HUDEP-2 (cell line): ENCODE measurements at regions not wholly inside any gene's neighbourhood (a gene's known extent, or its start where the extent isn't known, plus 50 kb on each side); places are given as distances from the start of the nearest gene placed in this dataset.
"Not testable (repeated sequence)": the region's sequence is repeated elsewhere in the genome, so short reads cannot be mapped to it uniquely, and the experiment has no call there.

ENCODE experiments used
- DNase-seq, 76 experiments: peaks; one replicate each; lab custom pipeline; 2025; ENCODE audit not compliant: unreplicated experiment in 76 of 76; lab: John Stamatoyannopoulos, UW

DNA sequence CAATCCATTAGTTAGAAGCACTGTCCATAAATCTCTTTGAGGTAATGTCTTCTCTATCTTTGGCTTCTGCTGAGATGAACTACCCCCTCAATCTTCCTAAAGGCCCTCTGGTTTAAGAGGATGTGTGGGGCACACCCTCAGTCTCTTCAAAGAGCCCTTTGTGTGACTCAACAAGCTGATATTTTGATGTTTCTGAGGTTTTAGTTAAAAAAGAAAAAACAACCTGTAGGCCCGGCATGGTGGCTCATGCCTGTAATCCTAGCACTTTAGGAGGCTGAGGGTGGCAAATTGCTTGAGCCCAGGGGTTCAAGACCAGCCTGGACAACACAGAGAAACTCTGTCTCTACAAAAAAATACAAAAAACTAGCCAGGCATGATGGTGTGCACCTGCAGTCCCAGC lies 593.5 kb downstream of the TMEM182 start:
- DNase-seq, result no peak

DNA sequence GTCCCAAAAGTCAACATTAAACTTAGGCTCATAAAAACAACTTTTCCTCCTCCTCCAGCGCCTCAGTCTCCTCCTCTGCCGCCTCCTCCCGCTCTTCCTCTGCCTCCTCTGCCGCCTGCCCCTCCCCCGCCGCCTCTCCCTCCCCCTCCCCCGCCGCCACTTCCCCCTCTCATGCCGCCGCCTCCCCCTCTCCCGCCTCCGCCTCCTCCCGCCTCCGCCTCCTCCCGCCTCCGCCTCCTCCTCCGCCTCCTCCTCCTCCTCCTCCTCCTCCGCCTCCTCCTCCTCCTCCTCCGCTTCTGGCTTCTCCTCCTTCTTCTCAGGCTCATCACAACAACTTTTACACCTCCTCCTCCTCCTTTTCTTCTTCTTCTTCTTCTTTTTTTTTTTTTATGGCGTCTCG lies 599.9 kb downstream of the TMEM182 start:
- no peak for DNase-seq

DNA sequence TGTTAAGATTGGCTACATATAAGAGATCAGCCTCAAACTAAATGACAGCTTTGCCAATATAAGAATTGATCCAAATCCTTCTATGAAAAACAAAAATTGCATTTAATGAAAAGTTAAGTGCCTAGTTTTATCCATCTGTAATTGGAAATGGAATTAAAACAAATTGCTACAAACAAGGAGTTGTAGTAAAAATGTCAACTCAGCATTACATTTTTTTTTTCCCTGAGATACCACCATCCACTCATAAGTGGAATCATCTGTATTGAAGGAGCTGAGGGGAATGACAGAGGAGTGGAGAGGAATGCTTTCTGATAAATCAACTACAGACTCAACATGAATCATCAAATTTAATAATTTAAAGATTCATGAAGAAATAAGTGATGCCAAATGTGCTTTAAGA lies 601.8 kb downstream of the TMEM182 start:
- no peak for DNase-seq

DNA sequence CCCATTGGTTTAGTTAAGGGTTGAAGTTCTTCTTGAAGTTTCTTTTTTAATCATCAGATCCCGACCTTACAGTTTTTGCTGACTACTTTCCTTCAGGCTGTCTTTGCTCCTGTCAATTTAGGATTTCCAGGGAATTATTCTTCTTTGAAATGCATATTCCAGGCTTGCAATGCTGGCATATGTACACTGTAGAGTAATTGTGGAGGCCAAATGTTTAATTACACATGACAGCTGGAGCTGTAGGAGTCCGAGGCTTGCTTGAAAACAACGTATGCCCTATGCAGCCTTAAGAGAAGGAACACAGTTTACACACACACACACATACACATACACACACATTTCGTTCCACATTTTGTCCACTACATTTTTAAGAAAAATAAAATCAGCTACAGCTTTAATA lies 602.3 kb downstream of the TMEM182 start:
- no peak for DNase-seq

DNA sequence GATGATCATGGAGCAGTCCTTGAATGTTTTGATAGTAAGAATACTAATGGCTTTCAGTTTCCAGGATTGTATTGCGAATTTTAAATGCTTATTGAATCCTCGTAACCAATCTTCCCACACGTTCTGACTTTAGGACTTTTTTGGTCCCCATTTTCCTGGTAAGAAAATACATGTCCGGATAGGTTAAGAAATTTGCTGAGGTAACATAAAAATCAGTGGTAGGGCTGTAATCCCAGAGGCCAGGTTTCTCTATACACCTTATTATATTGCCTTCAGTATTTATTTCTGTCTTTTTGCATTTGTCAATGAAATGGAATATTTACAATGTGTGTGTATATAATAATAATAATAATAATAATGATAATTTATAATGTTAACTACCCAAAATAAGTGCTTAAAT lies 603.2 kb downstream of the TMEM182 start:
- DNase-seq, result no peak

DNA sequence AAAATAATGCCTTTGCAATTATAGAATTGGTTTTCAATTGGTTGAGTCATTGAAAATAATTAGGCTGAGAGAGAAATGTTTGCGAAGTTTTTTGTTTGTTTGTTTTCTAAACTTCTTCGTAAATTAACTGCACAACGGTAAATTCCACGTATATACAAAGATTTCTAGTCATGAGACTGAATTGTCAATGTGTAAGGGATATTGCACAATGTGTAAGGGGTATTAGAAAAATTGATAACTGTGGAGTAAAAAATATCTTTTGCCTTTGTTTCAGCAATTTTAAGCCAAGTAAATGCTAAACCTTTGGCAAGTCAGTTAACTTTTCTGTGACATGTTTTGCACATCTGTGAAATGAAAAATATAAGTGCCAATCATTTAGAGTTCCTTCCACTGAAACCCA lies 606.0 kb downstream of the TMEM182 start:
- no peak for DNase-seq

DNA sequence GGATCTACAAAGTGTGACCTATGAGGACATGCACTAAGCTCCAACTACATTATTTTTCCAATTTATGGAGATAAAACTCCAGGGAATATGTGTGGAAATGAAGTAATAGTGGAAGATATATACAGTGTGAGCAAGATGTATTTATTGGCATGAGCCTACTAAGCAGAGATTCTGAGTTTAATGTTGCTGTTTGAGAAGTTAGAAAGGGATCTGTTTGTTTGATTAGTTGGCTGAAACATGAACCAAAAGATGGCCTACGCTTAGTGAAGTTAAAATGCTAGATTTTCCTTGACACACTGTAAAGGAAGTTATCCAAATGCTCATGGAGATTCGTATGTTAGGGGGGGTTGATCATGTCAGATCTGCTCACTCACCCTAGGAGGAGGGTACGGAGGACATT lies 621.7 kb downstream of the TMEM182 start:
- no peak for DNase-seq

DNA sequence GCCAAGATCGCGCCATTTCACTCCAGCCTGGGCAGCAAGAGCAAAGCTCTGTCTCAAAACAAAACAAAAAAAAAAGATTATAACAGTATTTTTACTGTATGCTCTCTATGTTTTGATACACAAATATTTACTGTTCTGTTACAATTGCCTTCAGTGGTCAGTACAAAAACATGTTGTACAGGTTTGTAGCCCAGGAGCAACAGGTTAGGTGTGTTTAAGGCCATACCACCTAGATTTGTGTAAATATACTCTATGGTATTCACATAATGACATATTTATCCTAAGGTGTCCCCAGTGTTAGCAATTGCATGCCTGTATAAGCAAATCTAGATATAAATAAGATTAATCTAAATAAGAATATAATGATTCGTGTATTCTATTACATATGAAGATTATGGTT lies 625.0 kb downstream of the TMEM182 start:
- no peak for DNase-seq

DNA sequence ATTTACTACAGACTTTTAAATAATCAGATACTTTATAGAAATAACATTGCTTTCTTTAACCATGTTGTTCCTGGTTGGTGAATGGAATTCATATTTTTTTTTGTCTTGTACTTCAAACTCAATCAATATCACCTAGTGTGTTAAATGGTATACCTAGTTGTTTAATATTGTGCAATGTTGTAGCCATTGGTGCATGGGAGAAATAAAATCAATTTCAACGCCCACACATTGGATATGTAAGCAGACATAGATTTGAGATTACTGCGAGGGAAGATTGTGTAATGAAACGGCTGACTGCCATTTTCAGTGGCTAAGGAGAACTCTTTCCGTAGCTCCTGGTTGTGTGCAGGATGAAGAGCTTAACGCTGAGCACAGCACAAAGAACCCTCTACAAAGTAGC lies 626.1 kb downstream of the TMEM182 start:
- no peak for DNase-seq

DNA sequence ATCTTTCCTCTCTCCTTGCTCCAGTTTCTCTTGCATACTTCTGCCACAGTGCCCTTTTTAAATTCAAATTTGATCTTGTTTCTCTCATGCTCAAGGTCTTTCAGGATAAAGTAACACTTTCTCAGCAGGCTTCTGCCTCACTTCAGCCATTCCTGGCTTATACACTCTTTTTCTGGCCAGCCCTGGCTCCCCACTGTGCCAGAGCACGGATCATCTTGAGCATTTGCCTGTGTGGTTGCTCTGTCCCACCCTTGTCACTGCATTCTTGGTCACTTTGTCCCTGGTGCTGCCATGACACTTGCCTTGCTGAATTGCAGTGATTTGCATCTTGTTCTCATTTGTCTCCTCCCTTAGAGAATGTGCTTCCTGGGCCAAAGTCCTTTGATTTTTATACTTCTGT lies 634.3 kb downstream of the TMEM182 start:
- no peak for DNase-seq

DNA sequence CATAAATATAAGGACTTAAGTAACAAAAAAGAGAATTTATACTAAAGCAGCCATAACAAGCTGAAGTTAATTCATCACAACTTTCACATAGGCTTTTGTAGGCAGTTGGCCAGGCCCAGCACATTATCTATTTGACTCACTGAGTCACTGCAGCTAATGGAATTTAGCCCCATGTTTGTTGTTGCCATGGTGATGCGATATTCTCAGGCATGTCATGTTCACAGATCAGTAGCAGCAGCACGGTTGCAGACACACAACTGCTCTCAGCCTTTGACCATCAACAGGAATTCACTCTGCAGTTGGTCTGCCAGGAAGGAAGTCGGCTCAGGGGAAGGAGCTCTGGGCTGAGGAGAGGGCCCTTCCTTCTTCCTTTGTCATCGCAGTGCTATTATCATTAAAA lies 639.8 kb downstream of the TMEM182 start:
- DNase-seq, result peak in 1 of 76 experiments; percentile 0

DNA sequence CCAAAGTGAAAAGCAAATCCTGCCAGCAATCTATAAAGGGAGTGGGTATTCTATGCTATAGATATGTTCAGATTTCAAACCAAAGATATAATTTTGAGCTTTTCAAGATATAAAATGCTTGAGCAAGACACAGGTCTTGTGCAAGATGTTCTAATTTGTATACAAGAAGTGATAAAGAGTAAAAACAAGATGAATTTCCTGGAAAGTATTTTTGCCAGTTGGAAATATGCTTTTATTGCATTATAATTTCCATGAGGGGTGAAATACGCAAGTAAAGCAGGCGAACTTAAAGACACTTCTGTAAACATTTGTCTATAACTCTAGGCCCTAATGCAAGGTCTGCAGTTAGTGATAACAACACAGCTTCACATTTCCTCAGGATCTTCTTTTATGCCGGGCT lies 640.5 kb downstream of the TMEM182 start:
- no peak for DNase-seq

DNA sequence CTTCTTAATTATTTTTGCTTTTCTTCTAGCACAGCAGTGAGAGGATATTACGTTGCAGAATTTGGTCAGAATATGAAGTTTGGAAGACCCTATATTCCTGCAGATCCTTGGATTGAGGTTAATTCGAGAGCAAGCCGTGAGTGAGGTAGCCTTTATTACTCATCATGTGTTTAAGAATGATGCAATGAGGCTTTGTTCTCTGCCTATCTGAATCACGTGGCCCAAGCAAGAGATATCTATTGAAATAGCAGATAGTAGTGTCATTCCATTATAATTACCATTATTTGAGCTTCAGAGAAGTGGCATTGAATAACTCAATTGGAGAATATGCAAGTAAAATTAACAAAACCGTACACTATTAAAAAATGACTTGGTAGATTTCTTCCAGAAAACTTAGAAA lies 641.1 kb downstream of the TMEM182 start:
- DNase-seq, result no peak

DNA sequence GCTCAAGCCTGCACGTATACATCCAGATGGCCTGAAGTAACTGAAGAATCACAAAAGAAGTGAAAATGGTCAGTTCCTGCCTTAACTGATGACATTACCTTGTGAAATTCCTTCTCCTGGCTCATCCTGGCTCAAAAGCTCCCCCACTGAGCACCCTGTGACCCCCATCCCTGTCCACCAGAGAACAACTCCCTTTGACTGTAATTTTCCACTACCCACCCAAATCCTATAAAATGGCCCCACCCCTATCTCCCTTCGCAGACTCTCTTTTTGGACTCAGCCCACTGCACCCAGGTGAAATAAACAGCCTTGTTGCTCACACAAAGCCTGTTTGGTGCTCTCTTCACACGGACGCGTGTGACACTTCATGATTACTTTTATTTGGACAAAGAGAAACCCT lies 641.6 kb downstream of the TMEM182 start:
- DNase-seq, result not testable (repeated sequence)

DNA sequence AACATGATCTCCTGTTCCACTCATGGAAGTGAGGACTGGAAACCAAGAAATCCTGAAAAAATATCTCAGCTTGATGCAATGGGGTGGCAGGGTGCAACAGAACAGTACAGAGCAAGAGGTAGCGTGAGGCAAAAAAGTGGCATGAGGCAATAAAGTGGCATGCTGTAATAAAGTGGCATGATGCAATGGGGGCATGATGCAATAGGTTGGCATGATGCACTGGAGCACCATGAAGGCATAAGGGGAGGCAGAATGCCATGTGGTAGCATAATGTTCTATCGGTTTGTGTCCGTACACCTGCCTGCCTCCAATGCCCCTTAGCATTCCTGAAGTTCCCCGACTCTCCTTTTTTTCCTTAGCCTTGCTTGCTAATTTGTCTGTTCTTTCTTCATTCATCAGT lies 648.4 kb downstream of the TMEM182 start:
- DNase-seq, result no peak

DNA sequence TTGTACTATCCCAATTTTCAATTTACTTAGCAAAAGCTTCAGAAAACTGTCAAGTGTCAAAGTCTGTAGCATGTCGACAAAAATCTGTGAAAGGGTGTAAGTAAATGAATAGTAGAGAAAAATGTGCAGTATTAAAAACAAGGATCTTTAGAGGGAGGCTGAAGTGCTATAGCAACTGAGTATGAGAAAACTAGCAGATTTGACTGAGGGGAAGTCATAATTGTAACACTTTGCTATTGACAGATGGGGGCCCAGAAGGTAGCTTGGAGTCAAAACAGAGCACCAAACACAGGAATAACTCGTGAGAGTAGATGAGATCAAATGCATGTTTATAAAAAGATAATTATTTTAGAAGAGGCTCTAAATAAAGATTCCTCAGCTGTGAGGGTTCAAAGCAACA lies 657.7 kb downstream of the TMEM182 start:
- no peak for DNase-seq

DNA sequence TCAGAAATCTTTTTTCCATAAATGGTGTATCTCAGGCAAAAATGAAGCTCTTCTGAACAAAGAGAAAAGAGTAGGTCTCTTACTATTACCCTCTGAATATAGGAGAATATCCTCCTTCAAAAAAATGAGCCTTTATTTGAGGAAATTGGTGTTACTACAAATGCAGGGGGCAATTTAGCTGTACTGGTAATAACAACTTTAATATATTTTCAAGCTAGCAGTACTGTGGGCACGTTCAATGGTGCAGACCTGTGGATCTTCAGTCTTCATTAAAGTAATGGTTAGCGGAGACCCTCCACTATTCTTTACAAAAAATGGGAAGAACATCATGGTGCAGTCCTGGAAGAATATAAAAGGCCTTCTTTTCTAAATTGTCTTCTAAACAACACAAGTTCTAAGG lies 661.3 kb downstream of the TMEM182 start:
- no peak for DNase-seq

DNA sequence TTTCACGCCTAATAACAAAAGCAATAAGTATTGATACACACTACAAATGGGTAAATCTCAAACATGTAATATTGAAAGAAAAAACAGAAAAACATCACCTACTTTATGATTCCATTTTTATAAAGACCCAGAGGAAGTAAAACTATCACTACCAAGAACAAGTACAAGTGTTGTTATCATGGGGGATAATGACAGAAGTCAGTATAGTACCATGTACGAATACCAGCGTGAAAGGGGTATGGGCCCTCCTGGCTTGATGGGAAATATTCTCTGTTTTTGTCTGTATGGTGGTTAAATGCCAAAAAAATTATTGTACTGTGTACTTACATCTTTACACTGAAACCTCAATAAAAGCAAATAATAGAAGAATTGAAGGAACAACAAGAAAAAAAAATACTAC lies 665.7 kb downstream of the TMEM182 start:
- DNase-seq, result no peak

DNA sequence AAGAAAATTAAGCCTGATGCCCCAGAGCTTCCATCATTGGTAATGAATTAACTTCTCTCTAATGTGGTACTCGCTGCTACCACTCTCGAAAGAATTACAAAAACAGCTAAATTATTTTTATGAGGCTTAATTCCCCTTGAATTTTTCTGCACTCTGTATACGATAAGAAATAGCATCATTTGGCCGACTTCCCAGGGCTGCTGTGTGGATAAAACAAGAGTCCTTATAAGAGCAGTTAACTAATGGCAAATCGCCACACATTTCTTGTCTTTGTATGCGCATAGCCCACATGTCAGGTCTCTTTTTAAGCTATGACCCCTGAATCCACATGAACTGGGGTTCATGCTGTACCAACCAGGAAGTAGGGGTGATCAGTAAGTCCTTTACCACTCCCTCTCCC lies 668.4 kb downstream of the TMEM182 start:
- DNase-seq, result no peak

DNA sequence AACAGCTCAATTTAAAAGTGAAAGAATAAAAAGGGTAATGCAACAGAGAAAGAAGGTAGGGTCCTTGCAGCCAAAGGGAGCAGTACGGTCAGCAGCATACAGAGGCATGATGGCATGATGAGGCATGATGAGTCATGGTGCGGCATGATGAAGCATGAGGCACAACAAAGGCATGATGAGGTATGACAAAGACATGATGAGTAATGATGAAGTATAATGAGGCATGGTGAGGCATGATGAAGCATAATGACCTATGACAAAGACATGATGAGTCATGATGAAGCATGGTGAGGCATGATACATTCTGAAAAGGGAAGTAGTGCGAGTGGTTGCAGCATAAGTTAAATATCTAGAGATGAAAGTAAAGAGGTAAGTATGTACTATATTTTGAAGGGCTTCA lies 673.2 kb downstream of the TMEM182 start:
- DNase-seq, result no peak

DNA sequence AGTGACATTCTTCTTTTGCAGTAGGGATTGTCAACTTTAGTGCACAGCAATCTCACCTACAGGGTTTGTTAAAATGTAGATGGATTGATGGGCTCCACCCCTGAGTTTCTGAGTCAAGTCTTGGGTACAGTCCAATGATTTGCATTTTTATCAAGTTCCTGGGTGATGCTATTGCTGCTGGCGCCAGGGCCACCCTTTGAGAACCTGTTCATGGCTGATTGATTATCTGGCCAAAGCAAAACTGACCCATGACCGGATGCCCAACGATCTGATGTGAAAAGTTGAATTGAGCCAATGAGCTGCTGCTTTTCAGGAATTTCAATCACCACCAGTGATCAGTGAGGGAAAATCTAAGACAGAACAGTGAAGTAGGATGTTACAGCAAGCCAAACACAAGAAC lies 675.3 kb downstream of the TMEM182 start:
- no peak for DNase-seq

DNA sequence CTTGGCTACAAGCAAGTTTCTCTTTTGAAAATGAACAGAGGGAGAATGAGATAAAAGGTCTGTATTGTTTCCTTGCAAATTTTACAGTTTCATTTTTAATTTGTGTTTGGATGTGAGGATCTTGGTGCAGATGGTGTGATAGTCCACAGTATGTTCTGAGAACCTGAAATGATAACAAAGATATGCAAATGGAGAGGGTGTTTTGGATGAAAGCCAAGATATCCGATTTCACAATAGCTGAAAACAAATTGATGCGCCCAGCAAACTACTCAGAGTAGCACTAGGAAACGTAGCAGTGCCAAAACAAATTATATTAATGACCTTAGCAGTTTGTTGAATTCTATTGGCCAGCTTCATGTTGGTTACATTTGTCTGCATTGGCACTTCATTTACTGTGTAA lies 683.5 kb downstream of the TMEM182 start:
- DNase-seq, result no peak

DNA sequence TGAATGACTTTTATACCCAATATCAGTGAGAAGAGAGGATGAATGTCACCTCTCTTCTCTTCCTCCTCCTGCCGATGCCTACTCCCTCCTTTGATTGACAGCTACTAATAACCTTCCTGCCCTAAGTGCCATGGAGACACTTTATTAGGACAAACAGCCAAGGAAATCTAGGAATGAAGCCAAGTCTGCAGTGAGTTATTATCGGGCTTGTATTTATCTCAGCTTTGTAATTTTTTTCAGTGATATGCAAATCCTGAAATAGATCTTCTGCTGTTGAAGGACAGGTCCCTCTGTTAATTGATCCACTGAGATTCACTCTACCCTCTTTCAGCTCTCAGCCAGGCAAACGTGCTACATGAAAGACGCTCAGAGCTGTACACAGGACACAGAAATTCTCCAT lies 686.7 kb downstream of the TMEM182 start:
- DNase-seq, result no peak

DNA sequence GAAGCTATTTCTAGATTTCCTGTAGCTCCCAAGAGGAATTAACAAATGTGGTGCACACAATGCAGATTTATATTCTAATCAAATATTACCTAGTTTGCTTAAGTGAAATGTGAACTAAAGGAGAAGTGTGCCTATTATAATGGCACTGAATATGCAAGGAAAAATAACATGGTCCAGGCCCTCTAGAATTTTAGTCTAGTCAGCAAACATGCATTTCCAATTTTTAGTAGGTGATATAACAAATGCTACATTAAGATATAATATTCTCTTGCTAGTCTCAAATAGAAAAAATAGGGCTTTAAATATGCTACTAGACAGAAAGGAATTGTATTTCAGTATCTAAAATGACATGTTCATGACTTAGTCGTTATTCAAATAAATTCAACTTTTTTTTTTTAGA lies 689.5 kb downstream of the TMEM182 start:
- no peak for DNase-seq
